A673 (cell line): ENCODE measurements at regions not wholly inside any gene's neighbourhood (a gene's known extent, or its start where the extent isn't known, plus 50 kb on each side); places are given as distances from the start of the nearest gene placed in this dataset.

Source experiments
- BruUV-seq: library from RNA; stranded (reverse); fragments of 400-500 nt; replicated peaks from 2 replicates; lab custom pipeline; 2021; lab: Mats Ljungman, UMichigan
- CTCF ChIA-PET: fragments of 300-600 bp; sonication (Branson Sonifier 250); formaldehyde crosslinking; loops from one replicate; lab custom pipeline; 2022; ENCODE audit warnings: antibody characterized with exemption; lab: Charles Lee
- POLR2A ChIA-PET: fragments of 300-600 bp; sonication (Branson Sonifier 250); formaldehyde crosslinking; loops from one replicate; lab custom pipeline; 2022; ENCODE audit warnings: antibody characterized with exemption; ENCODE audit not compliant: low non-redundant PET; lab: Charles Lee
- DNase-seq: peaks from one replicate; pipeline ENCODE4 v3.0.0-alpha.2; 2015; ENCODE audit warnings: low spot score
- H3K27ac ChIP-seq: fragments of 200-600 bp; sonication (generic); 2 replicates; pipeline ENCODE4 v1.5.1; 2016; ENCODE audit warnings: mixed run types, low read depth, mild to moderate bottlenecking, mixed read lengths, antibody characterized with exemption, low read length; ENCODE audit not compliant: poor library complexity, severe bottlenecking
- H3K27me3 ChIP-seq: fragments of 200-600 bp; sonication (generic); replicated peaks from 2 replicates; pipeline ENCODE4 v1.6.1; 2017; ENCODE audit warnings: mixed run types, low read depth, mild to moderate bottlenecking, mixed read lengths, antibody characterized with exemption, low read length; ENCODE audit not compliant: insufficient read depth, poor library complexity
- H3K36me3 ChIP-seq: fragments of 200-600 bp; sonication (generic); 2 replicates; pipeline ENCODE4 v1.6.1; 2016; ENCODE audit warnings: mixed run types, mild to moderate bottlenecking, mixed read lengths, antibody characterized with exemption, low read length; ENCODE audit not compliant: insufficient read depth, poor library complexity, severe bottlenecking
- H3K4me1 ChIP-seq: fragments of 200-600 bp; sonication (generic); 2 replicates; pipeline ENCODE4 v1.6.1; 2017; ENCODE audit warnings: mixed run types, mild to moderate bottlenecking, mixed read lengths, antibody characterized with exemption, low read length; ENCODE audit not compliant: insufficient read depth, poor library complexity, severe bottlenecking
- H3K4me3 ChIP-seq: fragments of 200-600 bp; sonication (generic); 2 replicates; pipeline ENCODE4 v1.5.1; 2016; ENCODE audit warnings: low read depth, mixed run types, mild to moderate bottlenecking, mixed read lengths, low read length; ENCODE audit not compliant: poor library complexity, severe bottlenecking
- H3K9me3 ChIP-seq: fragments of 200-600 bp; sonication (generic); 2 replicates; pipeline ENCODE4 v1.6.1; 2016; ENCODE audit warnings: mixed run types, low read depth, mild to moderate bottlenecking, mixed read lengths, antibody characterized with exemption, low read length; ENCODE audit not compliant: poor library complexity, severe bottlenecking
- EZH2 ChIP-seq: fragments of 200-600 bp; sonication (generic); IDR thresholded peaks from 2 replicates; pipeline ENCODE4 v1.6.1; 2017; ENCODE audit warnings: borderline replicate concordance, low read depth, mild to moderate bottlenecking, mixed read lengths, antibody characterized with exemption, low read length; ENCODE audit not compliant: poor library complexity, severe bottlenecking
- intact Hi-C: fragments of 100-400 bp; cut with micrococcal nuclease; formaldehyde crosslinking; loops from one replicate; pipeline ENCODE4 v1.10.0; 2022; ENCODE audit not compliant: unreplicated experiment
- TF ChIP-seq, protein P1 (sequence below): fragments of 300-800, 200-600 bp; sonication (generic); conservative IDR thresholded peaks from 2 replicates; pipeline ENCODE4 v1.5.1; 2017; ENCODE audit warnings: low read depth, mild to moderate bottlenecking, antibody characterized with exemption, low read length, moderate library complexity, mixed read lengths

DNA sequence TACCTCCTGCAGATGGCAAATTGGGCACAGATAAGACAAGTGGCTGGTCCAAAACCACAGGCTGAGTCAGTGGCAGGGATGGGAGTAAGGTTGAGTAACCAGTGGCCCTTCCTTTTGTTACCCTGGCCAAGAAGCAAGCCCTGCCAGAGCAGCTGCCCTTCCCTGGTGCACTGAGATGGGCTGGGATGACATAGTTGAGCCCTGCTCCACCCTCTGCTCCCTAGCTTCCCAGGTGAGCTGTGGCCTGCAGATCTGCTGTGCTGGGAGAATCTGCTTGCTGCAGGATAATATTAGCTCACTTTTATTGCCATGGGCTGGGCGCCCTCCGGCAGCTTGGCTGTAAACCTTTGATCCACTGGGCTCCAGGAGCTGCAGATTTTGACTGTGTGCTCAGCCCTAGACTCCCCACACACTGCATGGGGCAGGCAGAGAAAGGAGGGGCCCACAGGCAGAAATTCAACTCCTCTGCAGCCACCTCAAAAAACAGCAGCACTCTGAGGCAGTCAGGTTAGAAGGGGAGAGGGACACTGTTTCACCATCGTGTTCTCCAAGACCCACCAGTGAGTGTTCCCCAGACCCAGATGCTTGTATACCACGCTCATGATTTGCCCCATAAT, 101.8 kb downstream of the CBLN1 start:
- TF ChIP-seq, protein P1, sequence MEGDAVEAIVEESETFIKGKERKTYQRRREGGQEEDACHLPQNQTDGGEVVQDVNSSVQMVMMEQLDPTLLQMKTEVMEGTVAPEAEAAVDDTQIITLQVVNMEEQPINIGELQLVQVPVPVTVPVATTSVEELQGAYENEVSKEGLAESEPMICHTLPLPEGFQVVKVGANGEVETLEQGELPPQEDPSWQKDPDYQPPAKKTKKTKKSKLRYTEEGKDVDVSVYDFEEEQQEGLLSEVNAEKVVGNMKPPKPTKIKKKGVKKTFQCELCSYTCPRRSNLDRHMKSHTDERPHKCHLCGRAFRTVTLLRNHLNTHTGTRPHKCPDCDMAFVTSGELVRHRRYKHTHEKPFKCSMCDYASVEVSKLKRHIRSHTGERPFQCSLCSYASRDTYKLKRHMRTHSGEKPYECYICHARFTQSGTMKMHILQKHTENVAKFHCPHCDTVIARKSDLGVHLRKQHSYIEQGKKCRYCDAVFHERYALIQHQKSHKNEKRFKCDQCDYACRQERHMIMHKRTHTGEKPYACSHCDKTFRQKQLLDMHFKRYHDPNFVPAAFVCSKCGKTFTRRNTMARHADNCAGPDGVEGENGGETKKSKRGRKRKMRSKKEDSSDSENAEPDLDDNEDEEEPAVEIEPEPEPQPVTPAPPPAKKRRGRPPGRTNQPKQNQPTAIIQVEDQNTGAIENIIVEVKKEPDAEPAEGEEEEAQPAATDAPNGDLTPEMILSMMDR = no peak
- TF ChIP-seq EZH2 = no peak
- BruUV-seq = no TSS peak
- CTCF ChIA-PET = no interaction called here

DNA sequence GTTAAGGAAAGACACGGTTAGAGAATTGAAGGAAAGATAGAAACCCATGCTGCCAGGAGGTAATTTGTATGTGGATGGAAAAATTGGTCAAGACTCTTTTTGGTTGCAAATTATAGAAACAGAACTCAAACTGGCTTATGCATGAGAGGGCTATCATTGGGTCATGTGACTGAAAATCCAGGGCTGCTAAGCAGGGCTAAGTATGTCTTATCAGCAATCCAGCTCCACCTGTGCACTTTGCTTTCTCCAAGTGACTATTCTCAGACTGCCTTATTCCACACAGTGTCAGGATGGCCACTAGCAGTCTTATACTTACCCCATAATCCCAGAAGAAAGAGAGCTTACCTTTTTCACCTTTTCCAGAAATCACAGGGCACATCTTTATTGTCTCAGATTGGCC, 113.5 kb downstream of the CBLN1 start:
- Histone ChIP-seq H3K9me3 (no peaks in the 10 kb centered on the region), H3K36me3 (no peaks in the 10 kb centered on the region), H3K27ac (no peak overlapping the region), H3K27me3 (peaks cover 10% of the 10 kb centered on the region), H3K4me1 (no peaks in the 10 kb centered on the region), H3K4me3 (no peak overlapping the region)
- no peak for DNase-seq
- POLR2A ChIA-PET = interaction anchor here (0.6 kb wide), 1 partner anchor 94 kb away, joined by 4 read pairs; no protein-coding TSS in a partner anchor
- TF ChIP-seq, protein P1 = no peak
- TF ChIP-seq EZH2 = no peak
- intact Hi-C loops = no loop called here
- CTCF ChIA-PET = no interaction called here
- no TSS peak for BruUV-seq

More for the DNA sequence above, 101.8 kb downstream of the CBLN1 start:
- Histone ChIP-seq H3K4me1 (no peaks in the 10 kb centered on the region), H3K9me3 (no peaks in the 10 kb centered on the region), H3K27ac (no peak overlapping the region), H3K27me3 (peaks cover 7% of the 10 kb centered on the region), H3K4me3 (no peak overlapping the region), H3K36me3 (no peaks in the 10 kb centered on the region)
- DNase-seq = no peak
- intact Hi-C loops = loop anchor here (10.0 kb wide), 1 partner anchor 495 kb away; no protein-coding TSS in a partner anchor
- POLR2A ChIA-PET = no interaction called here

DNA sequence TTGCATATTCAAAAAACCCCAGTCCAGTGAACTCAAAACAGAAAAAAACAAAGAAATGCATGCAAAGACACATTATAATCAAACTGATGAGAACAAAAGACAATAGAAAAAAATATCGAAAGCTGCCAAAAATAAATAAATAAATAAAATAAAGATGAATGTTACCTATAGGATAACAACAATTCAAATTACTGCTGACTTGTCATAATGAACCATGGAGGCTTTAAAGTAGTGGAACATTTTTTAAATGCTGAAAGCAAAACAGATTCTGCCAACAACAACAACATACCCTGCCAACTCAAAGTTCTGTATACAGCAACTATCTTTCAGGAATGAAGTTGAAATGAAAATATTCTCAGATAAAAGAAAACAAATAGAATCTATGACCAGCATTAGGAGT, 116.6 kb downstream of the CBLN1 start:
- DNase-seq = no peak
- Histone ChIP-seq H3K4me3 (no peak overlapping the region), H3K27ac (no peak overlapping the region), H3K9me3 (no peaks in the 10 kb centered on the region), H3K27me3 (no peaks in the 10 kb centered on the region), H3K4me1 (no peaks in the 10 kb centered on the region), H3K36me3 (no peaks in the 10 kb centered on the region)
- CTCF ChIA-PET = no interaction called here
- intact Hi-C loops = no loop called here
- BruUV-seq = no TSS peak
- POLR2A ChIA-PET = no interaction called here
- TF ChIP-seq, protein P1 = no peak
- TF ChIP-seq EZH2 = no peak
